Activated CD4-positive, alpha-beta memory T cell treated with anti-CD3 and anti-CD28 coated beads, Interleukin-2, amount 10 ng/mL, durations not matched to agents 7 days and 5 days (primary cell): ENCODE measurements at regions not wholly inside any gene's neighbourhood (a gene's known extent, or its start where the extent isn't known, plus 50 kb on each side); places are given as distances from the start of the nearest gene placed in this dataset.
"Not testable (repeated sequence)": the region's sequence is repeated elsewhere in the genome, so short reads cannot be mapped to it uniquely, and the experiment has no call there.

Source experiments
- CTCF ChIA-PET: fragments of 350-600 bp; sonication (Branson Sonifier 250); formaldehyde crosslinking; loops from one replicate; lab custom pipeline; 2021; ENCODE audit warnings: antibody characterized with exemption, inconsistent platforms; lab: Charles Lee
- POLR2A ChIA-PET: fragments of 350-600 bp; sonication (Branson Sonifier 250); formaldehyde crosslinking; loops from one replicate; lab custom pipeline; 2021; ENCODE audit warnings: antibody characterized with exemption; lab: Charles Lee
- DNase-seq: peaks from one replicate; pipeline ENCODE4 v3.0.0-alpha.2; 2020
- H3K27ac Mint-ChIP-seq: one replicate; pipeline ENCODE4 v1.8.0; 2021; ENCODE audit warnings: mild to moderate bottlenecking, mixed read lengths
- H3K27me3 Mint-ChIP-seq: one replicate; pipeline ENCODE4 v1.8.0; 2021; ENCODE audit warnings: mixed read lengths
- H3K36me3 Mint-ChIP-seq: one replicate; pipeline ENCODE4 v1.8.0; 2021; ENCODE audit warnings: low read depth, mixed read lengths
- H3K4me1 Mint-ChIP-seq: one replicate; pipeline ENCODE4 v1.8.0; 2021; ENCODE audit warnings: mixed read lengths
- H3K4me3 Mint-ChIP-seq: one replicate; pipeline ENCODE4 v1.8.0; 2021; ENCODE audit warnings: mild to moderate bottlenecking, mixed read lengths
- H3K9me3 Mint-ChIP-seq: one replicate; pipeline ENCODE4 v1.8.0; 2021; ENCODE audit warnings: mixed read lengths

DNA sequence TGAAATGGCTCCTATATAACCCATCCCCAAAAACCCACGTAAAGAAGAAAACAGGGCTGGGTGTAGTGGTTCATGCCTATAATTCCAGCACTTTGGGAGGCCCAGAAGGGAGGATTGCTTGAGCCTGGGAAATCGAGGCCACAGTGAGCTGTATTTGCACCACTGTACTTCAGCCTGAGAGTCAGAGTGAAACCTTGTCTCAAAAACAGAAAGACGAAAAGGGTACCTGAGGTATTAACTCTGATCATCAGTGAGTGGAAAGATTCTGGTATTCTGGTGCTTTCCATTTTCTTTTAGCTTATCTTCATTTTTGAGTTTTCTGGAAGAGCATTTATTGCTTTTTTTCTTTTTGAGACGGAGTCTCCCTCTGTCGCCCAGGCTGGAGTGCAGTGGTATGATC is 110.6 kb upstream of the PRKX start:
- CTCF ChIA-PET, POLR2A ChIA-PET, H3K4me1 Mint-ChIP-seq, H3K27me3 Mint-ChIP-seq, H3K4me3 Mint-ChIP-seq, H3K9me3 Mint-ChIP-seq, H3K27ac Mint-ChIP-seq, DNase-seq: not testable (repeated sequence)
- H3K36me3 Mint-ChIP-seq = peaks cover 18% of the 10 kb centered on the region

DNA sequence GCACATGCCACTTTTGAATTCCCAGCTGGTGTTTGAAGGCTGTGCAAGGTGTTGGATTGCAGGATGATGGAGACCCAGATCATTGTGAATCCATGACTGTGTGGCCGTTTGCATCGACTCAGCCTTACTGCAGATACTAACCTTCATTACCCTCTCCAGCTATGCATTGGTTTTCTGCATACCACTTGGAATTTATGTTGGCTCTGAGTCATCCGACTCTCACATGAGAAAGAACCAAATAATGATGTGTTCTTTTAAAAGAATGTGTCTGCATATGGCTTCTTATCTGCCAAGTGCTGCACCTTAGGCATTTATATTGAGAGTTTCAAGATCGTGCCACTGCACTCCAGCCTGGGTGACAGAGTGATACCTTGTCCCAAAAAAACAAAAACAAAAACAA is 106.7 kb upstream of the PRKX start:
- H3K4me1 Mint-ChIP-seq = peaks cover 1% of the 10 kb centered on the region
- H3K27me3 Mint-ChIP-seq = no peaks in the 10 kb centered on the region
- POLR2A ChIA-PET = no interaction called here
- CTCF ChIA-PET = no interaction called here
- no peak for DNase-seq
- H3K27ac Mint-ChIP-seq = no peak overlapping the region
- H3K4me3 Mint-ChIP-seq = no peak overlapping the region
- H3K36me3 Mint-ChIP-seq = peaks cover 25% of the 10 kb centered on the region
- H3K9me3 Mint-ChIP-seq = no peaks in the 10 kb centered on the region

DNA sequence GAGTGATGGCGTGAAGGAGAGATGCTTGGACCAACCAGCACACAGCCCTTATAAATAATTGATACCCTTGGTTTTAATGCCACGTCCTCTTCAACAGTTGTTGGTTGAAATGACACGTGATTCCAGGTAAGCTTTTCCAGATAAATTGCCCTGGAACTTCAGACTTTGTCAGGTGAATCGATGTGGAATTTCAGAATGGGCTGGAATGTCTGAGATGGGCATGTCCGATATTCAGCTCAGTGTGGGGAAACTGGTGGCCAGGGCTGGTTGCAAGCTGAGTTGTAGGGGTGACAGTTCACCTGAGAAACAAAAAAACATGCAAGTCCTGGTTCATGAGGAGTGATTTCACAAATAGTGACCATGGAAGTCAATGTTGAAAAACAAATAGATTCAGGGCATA is 104.0 kb upstream of the PRKX start:
- H3K4me3 Mint-ChIP-seq, H3K9me3 Mint-ChIP-seq, DNase-seq, H3K4me1 Mint-ChIP-seq, H3K27me3 Mint-ChIP-seq, POLR2A ChIA-PET, CTCF ChIA-PET, H3K27ac Mint-ChIP-seq: not testable (repeated sequence)
- H3K36me3 Mint-ChIP-seq = peaks cover 17% of the 10 kb centered on the region

DNA sequence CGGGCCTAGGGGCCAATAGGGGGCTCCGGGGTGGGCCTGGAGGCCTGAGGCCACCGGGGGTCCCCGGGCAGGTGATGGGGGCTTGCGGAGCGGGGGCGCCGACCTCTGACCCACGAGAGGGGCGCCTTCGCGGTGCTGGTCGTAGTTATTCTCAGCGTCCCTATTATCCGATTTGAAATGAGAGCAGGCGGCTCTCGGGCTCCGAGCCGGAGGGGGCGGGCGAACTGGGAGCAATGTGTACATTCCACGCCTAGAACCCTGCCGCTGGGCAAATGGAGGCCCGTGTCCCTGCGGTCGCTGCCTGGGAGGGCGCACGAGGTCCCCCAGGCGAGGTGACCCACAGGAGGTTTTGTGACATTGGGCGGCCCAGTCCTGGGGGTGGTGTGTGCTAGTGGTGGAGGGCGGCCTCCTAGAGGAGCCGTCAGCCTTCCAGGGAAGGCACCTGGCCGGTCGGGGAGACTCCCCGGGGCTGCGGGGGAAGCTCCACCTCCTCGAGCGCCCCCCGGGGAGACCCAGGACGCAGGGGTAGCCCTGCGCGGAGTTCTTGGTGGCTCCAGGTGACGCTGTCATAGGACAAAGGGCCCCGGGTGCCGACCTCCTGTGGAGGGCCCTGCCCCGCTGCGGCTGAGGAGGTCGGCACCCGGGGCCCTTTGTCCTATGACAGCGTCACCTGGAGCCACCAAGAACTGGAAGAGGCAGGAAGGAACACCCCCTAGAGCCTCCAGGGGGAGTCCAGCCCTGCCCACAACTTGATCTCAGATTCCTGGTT is 102.6 kb upstream of the PRKX start:
- Mint-ChIP-seq H3K9me3 (no peaks in the 10 kb centered on the region), H3K4me1 (peaks cover 20% of the 10 kb centered on the region), H3K36me3 (peaks cover 12% of the 10 kb centered on the region), H3K27me3 (no peaks in the 10 kb centered on the region), H3K27ac (peak overlapping the region; percentile 56), H3K4me3 (peak overlapping the region; percentile 66)
- CTCF ChIA-PET = no interaction called here
- POLR2A ChIA-PET = interaction anchor here (2.5 kb wide), 1 partner anchor 104 kb away, joined by 9 read pairs; no protein-coding TSS in a partner anchor
- peak; percentile 33 for DNase-seq

DNA sequence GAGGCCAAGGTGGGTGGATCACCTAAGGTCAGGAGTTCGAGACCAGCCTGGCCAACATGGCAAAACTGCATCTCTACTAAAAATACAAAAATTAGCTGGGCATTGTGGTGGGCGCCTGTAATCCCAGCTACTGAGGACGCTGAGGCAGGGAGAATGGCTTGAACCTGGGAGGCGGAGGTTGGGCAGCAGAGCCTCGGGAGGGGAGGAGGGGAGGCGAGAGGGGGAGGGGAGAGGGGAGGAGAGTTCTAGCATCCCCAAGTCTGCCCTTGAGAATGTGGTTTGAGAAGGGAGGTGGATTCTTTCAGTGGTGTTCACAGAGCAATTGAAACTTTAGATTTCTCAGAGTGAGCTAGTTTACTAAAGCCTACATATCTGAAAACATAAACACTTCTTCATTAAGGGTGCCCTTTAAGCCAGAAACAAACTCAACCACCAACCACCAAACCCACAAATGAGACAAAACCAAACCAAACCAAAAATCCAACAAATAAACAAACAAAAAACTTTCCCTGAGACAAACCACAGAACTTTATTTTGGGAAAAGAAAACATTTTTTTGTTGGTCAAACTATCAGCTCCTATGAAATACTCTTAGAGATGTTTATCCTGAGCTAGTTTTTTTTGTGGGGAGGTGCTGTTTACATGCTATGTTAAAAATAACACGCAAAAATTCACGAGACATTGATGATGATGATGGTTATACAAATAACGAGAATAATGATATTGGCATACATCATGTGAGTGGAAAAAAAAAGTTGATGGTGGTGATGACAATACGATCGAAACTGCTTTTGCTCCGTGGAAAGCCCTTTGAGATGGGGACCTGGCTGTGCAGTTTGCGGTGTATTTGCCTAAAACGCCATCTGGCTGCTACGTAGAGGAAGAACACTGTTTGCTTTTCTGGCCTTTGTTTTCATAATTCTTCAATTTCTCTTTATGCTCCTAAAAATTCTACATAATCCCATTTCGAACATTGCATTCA is 98.2 kb upstream of the PRKX start:
- DNase-seq = peak; percentile 60
- Mint-ChIP-seq H3K36me3 (no peaks in the 10 kb centered on the region), H3K27me3 (peaks cover 32% of the 10 kb centered on the region), H3K4me3 (peak overlapping the region; percentile 18), H3K4me1 (peaks cover 27% of the 10 kb centered on the region), H3K9me3 (no peaks in the 10 kb centered on the region), H3K27ac (peak overlapping the region; percentile 56)
- ChIA-PET POLR2A (interaction anchor here (1.0 to 1.4 kb wide), 6 partner anchors 10 to 160 kb away, joined by 3 to 7 read pairs (median 5); partner anchors contain the start of gene PRKX), CTCF (interaction anchor here (0.7 to 1.1 kb wide), 6 partner anchors 11 to 693 kb away, joined by 3 to 9 read pairs (median 4); no protein-coding TSS in a partner anchor)

DNA sequence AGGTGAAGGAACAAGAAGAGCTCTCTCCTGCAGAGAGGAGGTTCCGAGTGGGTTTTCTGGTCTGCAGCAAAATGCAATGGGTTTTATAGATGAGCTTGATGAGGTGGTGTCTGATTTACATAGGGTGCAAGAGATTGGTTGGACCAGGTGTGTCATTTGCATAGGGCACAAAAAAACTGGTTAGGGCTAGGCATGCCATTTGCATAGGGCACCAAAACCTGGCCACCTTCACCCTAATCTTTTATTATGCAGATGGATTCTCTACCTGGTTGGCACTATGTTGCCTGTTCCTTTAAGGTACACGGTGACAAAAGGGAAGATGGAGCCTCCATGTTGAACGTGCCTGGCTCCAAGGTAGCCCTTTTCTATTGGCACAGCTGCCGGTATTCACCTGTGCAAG is 94.5 kb upstream of the PRKX start:
- H3K27me3 Mint-ChIP-seq = peaks cover 44% of the 10 kb centered on the region
- ChIA-PET POLR2A (no interaction called here), CTCF (no interaction called here)
- no peaks in the 10 kb centered on the region for H3K36me3 Mint-ChIP-seq
- no peaks in the 10 kb centered on the region for H3K9me3 Mint-ChIP-seq
- H3K27ac Mint-ChIP-seq = no peak overlapping the region
- no peak overlapping the region for H3K4me3 Mint-ChIP-seq
- DNase-seq = no peak
- peaks cover 23% of the 10 kb centered on the region for H3K4me1 Mint-ChIP-seq

DNA sequence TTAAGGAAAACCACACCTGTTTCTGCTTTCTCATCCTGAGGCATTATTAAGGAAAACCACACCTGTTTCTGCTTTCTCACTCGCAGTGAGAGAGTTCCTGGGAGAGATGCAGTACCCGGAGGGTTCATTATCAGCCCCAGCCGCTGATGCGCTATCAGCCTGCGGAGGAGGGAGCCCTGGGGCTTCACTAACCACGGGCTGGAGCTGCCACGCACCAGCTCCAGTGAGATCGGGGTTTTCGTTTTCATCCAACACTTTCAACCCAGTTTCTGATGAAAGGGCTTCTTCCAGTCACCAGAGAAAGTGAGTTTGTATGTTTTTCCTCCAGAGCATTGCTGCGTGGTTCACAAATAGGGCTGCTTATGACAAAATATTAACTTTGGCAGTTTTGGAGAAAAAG is 93.2 kb upstream of the PRKX start:
- Mint-ChIP-seq H3K4me1 (peaks cover 13% of the 10 kb centered on the region), H3K4me3 (no peak overlapping the region), H3K27ac (no peak overlapping the region), H3K9me3 (no peaks in the 10 kb centered on the region), H3K36me3 (no peaks in the 10 kb centered on the region), H3K27me3 (peaks cover 44% of the 10 kb centered on the region)
- ChIA-PET CTCF (no interaction called here), POLR2A (no interaction called here)
- DNase-seq = no peak

DNA sequence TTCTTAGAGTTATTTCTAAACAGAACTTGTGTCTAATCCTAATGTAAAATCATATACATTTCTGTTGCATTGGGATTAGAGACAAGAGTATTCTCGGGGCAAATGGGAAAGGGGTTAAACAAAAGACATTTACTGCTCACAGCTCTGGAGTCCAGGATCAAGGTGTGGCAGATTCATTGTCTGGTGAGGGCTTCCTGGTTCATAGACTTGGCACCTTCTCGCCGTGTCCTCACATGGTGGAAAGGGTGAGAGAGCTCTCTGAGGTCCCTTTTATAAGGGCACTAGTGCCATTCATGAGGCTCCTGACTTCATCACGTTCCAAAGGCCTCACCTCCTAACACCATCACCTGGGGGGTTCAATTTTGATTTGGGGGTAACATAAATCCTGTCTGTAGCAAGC is 90.3 kb upstream of the PRKX start:
- Mint-ChIP-seq H3K27ac (no peak overlapping the region), H3K4me1 (peaks cover 2% of the 10 kb centered on the region), H3K27me3 (peaks cover 33% of the 10 kb centered on the region), H3K9me3 (no peaks in the 10 kb centered on the region), H3K36me3 (no peaks in the 10 kb centered on the region), H3K4me3 (no peak overlapping the region)
- ChIA-PET POLR2A (no interaction called here), CTCF (no interaction called here)
- no peak for DNase-seq

DNA sequence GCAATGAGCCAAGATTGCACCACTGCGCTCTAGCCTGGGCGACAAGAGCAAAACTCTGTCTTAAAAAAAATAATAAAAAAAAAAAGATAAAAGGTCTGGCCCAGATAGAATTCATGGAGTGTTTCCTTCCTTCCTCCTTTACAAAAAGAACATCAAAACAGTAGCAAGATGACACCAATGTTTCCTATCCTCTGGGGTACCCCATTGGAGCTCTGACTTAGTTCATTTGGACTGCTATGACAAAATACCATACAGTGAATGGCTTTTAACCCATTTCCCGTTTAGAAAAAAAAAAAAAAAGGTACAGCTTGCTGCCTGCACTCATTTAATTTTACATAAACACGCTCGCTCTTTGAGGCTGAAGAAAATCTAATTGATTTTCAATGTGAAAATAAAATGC is 89.9 kb upstream of the PRKX start:
- ChIA-PET CTCF (no interaction called here), POLR2A (no interaction called here)
- H3K4me3 Mint-ChIP-seq = no peak overlapping the region
- no peaks in the 10 kb centered on the region for H3K36me3 Mint-ChIP-seq
- peaks cover 2% of the 10 kb centered on the region for H3K4me1 Mint-ChIP-seq
- H3K27me3 Mint-ChIP-seq = peaks cover 30% of the 10 kb centered on the region
- H3K27ac Mint-ChIP-seq = no peak overlapping the region
- H3K9me3 Mint-ChIP-seq = no peaks in the 10 kb centered on the region
- no peak for DNase-seq

DNA sequence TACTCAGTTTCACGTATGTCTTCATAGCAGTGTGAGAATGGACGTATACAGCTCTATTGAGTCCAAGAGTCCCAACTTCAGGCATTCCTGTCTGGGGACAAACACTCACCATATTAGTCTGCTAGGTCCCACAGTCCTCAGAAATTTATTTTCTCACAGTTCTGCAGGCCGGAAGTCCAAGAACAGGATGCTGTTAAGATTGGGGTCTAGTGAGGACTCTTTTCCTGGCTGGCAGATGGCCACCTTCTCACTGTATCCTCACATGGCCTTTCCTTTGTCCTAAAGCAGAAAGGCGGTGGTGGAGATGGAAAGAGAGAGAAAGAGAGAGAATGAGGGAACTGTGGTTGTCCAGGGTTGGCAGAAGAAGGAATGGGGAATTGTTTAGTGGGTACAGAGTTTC is 82.0 kb upstream of the PRKX start:
- H3K4me3 Mint-ChIP-seq, CTCF ChIA-PET, POLR2A ChIA-PET, H3K27ac Mint-ChIP-seq, H3K9me3 Mint-ChIP-seq, H3K36me3 Mint-ChIP-seq, H3K4me1 Mint-ChIP-seq, DNase-seq: not testable (repeated sequence)
- peaks cover 15% of the 10 kb centered on the region for H3K27me3 Mint-ChIP-seq

DNA sequence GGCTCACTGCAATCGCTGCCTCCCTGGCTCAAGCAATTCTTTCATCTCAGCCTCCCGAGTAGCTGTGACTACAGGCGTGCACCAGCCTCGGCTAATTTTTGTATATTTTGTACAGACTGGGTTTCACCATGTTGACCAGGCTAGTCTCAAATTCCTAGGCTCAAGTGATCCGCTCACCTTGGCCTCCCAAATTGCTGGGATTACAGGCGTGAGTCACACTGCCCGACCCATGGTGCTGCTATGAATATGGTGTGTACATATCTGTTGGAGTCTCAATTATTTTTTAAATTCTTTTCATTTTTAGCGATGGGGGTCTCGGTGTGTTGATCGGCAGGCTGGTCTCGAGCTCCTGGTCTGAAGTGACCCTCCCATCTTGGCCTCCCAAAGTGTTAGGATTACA is 78.0 kb upstream of the PRKX start:
- Mint-ChIP-seq H3K27ac (no peak overlapping the region), H3K4me1 (peaks cover 5% of the 10 kb centered on the region), H3K9me3 (no peaks in the 10 kb centered on the region), H3K4me3 (no peak overlapping the region), H3K36me3 (no peaks in the 10 kb centered on the region), H3K27me3 (peaks cover 12% of the 10 kb centered on the region)
- POLR2A ChIA-PET = no interaction called here
- no peak for DNase-seq
- CTCF ChIA-PET = no interaction called here

DNA sequence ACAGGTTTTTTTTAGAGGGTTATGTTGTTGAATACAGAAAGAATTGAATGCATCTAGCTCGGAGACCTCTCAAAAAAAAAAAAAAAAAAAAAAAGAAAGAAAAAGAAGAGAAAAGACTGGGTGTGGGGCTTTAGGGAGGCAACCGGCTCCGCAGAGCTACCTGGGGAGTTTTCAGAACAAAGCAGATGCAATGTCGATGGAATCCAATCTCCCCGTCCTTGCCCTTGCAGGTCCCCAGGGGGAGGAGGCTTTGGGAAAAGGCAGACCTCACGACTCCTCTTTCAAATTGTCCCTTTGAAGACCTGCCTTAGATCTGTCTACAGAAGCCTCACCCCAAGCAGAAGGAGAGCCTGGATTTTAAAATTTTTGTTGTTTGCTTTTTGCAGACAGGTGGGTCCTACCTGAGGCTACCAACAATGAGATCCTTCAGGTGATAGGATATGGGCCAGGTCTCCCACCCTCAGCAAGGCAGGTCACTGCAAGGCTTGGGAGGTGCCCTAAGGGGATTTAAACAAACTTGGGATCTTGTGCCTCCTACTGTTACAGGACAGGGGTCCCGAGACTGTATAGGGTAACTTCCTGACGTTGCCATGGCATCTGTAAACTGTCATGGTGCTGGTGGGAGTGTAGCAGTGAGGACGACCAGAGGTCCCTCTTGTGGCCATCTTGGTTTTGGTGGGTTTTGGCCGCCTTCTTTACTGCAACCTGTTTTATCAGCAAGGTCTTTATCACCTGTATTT is 75.2 kb upstream of the PRKX start:
- peaks cover 9% of the 10 kb centered on the region for H3K9me3 Mint-ChIP-seq
- H3K4me1 Mint-ChIP-seq = peaks cover 8% of the 10 kb centered on the region
- ChIA-PET POLR2A (no interaction called here), CTCF (no interaction called here)
- no peak overlapping the region for H3K27ac Mint-ChIP-seq
- peak; percentile 17 for DNase-seq
- H3K27me3 Mint-ChIP-seq = peaks cover 11% of the 10 kb centered on the region
- no peaks in the 10 kb centered on the region for H3K36me3 Mint-ChIP-seq
- no peak overlapping the region for H3K4me3 Mint-ChIP-seq

DNA sequence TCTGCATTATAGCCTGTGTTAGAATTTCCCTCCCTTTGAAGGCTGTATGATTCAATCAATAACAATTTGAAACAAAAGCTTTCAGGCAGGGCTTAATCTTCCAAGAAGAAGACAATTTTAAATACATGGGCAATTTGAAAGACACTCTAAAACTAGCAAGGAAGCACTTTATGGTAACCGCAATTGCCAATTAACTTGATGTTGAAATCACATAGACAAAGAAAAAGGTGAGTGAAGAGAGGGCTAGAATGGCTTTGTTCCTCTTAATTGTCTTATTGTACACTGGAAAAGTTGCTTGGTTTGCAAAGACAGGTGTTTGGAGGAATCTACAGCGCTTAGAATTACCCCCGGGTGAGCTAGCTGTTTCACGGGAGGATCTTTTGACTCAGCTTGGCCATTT is 74.4 kb upstream of the PRKX start:
- POLR2A ChIA-PET = no interaction called here
- peaks cover 8% of the 10 kb centered on the region for H3K4me1 Mint-ChIP-seq
- H3K4me3 Mint-ChIP-seq = no peak overlapping the region
- no peak for DNase-seq
- peaks cover 8% of the 10 kb centered on the region for H3K27me3 Mint-ChIP-seq
- peaks cover 12% of the 10 kb centered on the region for H3K9me3 Mint-ChIP-seq
- H3K27ac Mint-ChIP-seq = no peak overlapping the region
- CTCF ChIA-PET = interaction anchor here (1.2 kb wide), 1 partner anchor 136 kb away, joined by 3 read pairs; no protein-coding TSS in a partner anchor
- no peaks in the 10 kb centered on the region for H3K36me3 Mint-ChIP-seq
